GM06990 (cell line): ENCODE measurements at regions not wholly inside any gene's neighbourhood (a gene's known extent, or its start where the extent isn't known, plus 50 kb on each side); places are given as distances from the start of the nearest gene placed in this dataset.
A peak's percentile ranks its signal among the peaks of the same experiment; 100 is the strongest.

Experiments used
- DNase-seq: peaks from one replicate; pipeline ENCODE4 v3.0.0-alpha.2; 2011; ENCODE audit not compliant: insufficient read length; ENCODE audit errors: extremely low read depth
- H3K27me3 ChIP-seq: replicated peaks from 2 replicates; pipeline ENCODE4 v1.6.0; 2011; ENCODE audit warnings: low read length; ENCODE audit not compliant: control insufficient read depth, insufficient read depth
- H3K36me3 ChIP-seq: 2 replicates; pipeline ENCODE4 v1.5.1; 2011; ENCODE audit warnings: low read length; ENCODE audit not compliant: control insufficient read depth, insufficient read depth
- H3K4me3 ChIP-seq: replicated peaks from 2 replicates; pipeline ENCODE4 v1.5.1; 2011; ENCODE audit warnings: low read depth, mild to moderate bottlenecking, control low read depth, low read length
- CTCF ChIP-seq: IDR thresholded peaks from 2 replicates; pipeline ENCODE4 v1.5.1; 2011; ENCODE audit warnings: low read length, control low read depth, mild to moderate bottlenecking, inconsistent platforms; ENCODE audit not compliant: insufficient read depth, poor library complexity, severe bottlenecking

DNA sequence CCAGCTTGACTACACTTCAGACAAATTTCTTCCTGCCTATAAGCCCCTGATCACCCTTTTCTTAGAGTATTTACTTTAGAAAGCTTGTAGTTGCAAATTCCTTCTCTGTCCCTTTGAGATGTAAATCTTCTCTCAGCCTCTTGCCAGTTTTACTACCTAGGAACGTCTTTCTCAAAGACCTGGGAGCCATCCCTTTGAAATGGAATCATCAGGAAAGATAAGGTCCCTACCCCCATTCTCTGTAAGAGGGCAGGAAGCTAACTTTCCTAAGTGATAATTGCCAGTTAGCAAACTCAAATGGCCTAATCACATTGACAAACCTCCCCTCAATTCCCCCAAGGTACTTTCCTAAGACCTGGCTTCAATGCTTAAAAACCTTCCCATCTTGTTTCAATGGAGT lies 304.5 kb downstream of the MDFIC start:
- TF ChIP-seq CTCF, result no peak
- no peaks in the 10 kb centered on the region for H3K27me3 ChIP-seq
- H3K36me3 ChIP-seq, result no peaks in the 10 kb centered on the region
- H3K4me3 ChIP-seq, result no peak overlapping the region
- no peak for DNase-seq

DNA sequence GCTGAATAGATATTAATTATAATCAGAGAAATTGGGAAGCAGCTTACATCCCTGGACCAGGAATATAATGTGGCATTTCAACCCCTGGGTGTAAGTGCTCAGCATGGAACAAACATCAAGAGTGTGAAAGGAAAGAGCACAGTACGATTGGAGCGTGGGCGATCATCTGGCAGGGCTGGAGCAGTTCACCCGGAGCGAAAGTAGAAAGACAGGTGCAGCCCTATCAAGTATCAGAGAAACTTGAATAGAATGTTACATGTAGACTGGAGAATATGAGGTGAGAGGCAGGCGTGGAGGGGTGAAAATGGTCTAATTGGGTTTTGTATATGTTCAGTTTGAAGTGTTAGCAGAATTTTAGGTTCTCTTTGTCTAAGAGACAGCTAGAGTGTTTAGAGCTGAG lies 303.0 kb downstream of the MDFIC start:
- no peaks in the 10 kb centered on the region for H3K36me3 ChIP-seq
- no peak for DNase-seq
- no peak for TF ChIP-seq CTCF
- no peaks in the 10 kb centered on the region for H3K27me3 ChIP-seq
- no peak overlapping the region for H3K4me3 ChIP-seq

DNA sequence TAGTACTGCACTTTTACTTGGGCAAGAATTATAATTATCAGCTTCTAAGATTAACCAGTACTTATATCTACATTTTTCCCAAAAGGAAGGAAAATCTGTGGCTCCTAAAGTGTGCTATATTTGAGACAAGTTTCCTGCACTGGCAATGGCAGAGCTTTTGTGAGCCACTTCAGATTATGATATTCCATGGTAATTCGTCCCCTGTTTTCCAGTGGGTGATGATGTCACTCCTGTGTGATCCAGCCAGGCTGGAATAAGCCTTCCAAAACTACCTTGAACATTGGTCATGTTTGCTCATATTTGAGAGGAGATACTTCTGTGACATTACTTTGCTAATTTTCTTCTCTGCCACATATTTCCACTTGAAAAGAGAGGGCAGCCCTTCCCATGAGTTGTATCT lies 302.1 kb downstream of the MDFIC start:
- no peak for TF ChIP-seq CTCF
- Histone ChIP-seq H3K27me3 (no peaks in the 10 kb centered on the region), H3K4me3 (no peak overlapping the region), H3K36me3 (no peaks in the 10 kb centered on the region)
- DNase-seq, result no peak

- Histone ChIP-seq H3K27me3 (no peaks in the 10 kb centered on the region), H3K4me3 (no peak overlapping the region), H3K36me3 (no peaks in the 10 kb centered on the region)
- no peak for TF ChIP-seq CTCF
- no peak for DNase-seq
Observed at GRCh38 chr7:115221456-115221855, 299.6 kb downstream of the MDFIC start.

- no peak for DNase-seq
- H3K4me3 ChIP-seq, result no peak overlapping the region
- no peaks in the 10 kb centered on the region for H3K27me3 ChIP-seq
- TF ChIP-seq CTCF, result no peak
- no peaks in the 10 kb centered on the region for H3K36me3 ChIP-seq
Observed at GRCh38 chr7:115218076-115218475, 296.2 kb downstream of the MDFIC start.

DNA sequence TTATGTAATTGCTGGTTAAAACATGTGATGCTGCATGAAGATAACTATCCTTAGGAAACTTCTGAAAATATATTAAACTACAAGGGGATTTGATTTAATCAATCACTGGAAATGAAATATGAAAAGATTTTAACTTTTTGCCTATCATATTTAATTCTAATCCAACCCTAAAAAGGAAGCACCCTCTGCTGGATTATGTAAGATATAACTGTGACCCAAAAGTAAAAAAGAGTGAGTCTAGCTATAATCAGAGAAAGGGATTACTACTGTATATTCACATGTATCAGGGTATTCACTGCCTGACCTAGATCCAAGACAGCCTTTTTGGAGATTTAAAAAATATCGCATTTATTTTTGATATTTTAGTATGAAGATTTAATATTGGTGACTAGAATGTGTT lies 295.5 kb downstream of the MDFIC start:
- Histone ChIP-seq H3K4me3 (no peak overlapping the region), H3K27me3 (no peaks in the 10 kb centered on the region), H3K36me3 (no peaks in the 10 kb centered on the region)
- TF ChIP-seq CTCF, result peak; percentile 20
- DNase-seq, result no peak
